Transverse colon (tissue), 4 donors: ENCODE measurements at regions not wholly inside any gene's neighbourhood (a gene's known extent, or its start where the extent isn't known, plus 50 kb on each side); places are given as distances from the start of the nearest gene placed in this dataset.

Experiments
- EP300 ChIP-seq: sonication (generic); formaldehyde crosslinking; IDR thresholded peaks from one replicate; pipeline ENCODE4 v1.6.1; 2017; ENCODE audit warnings: antibody characterized with exemption, low read depth
- POLR2A ChIP-seq: fragments of 450-650 bp; IDR thresholded peaks from one replicate; pipeline ENCODE4 v1.6.1; 2016; ENCODE audit warnings: antibody characterized with exemption, mild to moderate bottlenecking, moderate library complexity
- POLR2AphosphoS5 ChIP-seq, 3 donors: sonication (generic); formaldehyde crosslinking; IDR thresholded peaks; one replicate each; pipeline ENCODE4 v1.6.1; 2016; ENCODE audit warnings: antibody characterized with exemption in 3 of 3
- TF ChIP-seq, protein P1 (sequence below), 5 experiments: fragments of 200-600 bp in 3 of 5; fragments of 450-650 bp in 2 of 5; sonication (generic) in 3 of 5; IDR thresholded peaks; 1 replicate in 2 of 5; 2 replicates in 3 of 5; pipeline ENCODE4 v1.5.1; 2016 to 2017; ENCODE audit warnings: antibody characterized with exemption in 5 of 5, inconsistent platforms in 3 of 5, mild to moderate bottlenecking in 2 of 5, moderate library complexity in 1 of 5

DNA sequence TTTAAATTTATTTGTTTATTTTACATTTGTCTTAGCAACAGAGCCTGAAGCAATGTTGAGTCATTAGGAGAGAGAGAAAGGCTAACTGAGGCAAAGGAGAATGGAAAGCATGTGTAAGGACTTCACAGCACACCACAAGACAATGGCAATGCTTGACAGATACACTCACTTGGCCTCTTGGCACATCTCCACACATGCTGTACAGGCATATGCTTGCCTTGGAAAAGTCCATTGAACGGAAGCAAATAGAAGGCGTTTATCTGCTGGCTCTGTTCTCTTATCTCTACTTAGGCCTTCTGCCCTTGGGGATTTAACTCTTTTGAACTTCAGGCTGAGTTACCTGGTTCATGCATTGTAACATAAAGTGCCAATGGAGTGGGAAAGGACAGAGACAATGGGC, 262.2 kb upstream of the POU3F1 start:
- TF ChIP-seq, protein P1, sequence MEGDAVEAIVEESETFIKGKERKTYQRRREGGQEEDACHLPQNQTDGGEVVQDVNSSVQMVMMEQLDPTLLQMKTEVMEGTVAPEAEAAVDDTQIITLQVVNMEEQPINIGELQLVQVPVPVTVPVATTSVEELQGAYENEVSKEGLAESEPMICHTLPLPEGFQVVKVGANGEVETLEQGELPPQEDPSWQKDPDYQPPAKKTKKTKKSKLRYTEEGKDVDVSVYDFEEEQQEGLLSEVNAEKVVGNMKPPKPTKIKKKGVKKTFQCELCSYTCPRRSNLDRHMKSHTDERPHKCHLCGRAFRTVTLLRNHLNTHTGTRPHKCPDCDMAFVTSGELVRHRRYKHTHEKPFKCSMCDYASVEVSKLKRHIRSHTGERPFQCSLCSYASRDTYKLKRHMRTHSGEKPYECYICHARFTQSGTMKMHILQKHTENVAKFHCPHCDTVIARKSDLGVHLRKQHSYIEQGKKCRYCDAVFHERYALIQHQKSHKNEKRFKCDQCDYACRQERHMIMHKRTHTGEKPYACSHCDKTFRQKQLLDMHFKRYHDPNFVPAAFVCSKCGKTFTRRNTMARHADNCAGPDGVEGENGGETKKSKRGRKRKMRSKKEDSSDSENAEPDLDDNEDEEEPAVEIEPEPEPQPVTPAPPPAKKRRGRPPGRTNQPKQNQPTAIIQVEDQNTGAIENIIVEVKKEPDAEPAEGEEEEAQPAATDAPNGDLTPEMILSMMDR (IDR thresholded peaks at IDR 0.05): no peak
- TF ChIP-seq EP300 (no peak), POLR2AphosphoS5 (IDR thresholded peaks at IDR 0.05) (no peak), POLR2A (no peak)
